Nucleus accumbens (tissue), 56 donors: ENCODE measurements at regions not wholly inside any gene's neighbourhood (a gene's known extent, or its start where the extent isn't known, plus 50 kb on each side); places are given as distances from the start of the nearest gene placed in this dataset.
"Not testable (repeated sequence)": the region's sequence is repeated elsewhere in the genome, so short reads cannot be mapped to it uniquely, and the experiment has no call there.

Source experiments
- DNase-seq, 56 donors: peaks; one replicate each; lab custom pipeline; 2025; lab: John Stamatoyannopoulos, UW

DNA sequence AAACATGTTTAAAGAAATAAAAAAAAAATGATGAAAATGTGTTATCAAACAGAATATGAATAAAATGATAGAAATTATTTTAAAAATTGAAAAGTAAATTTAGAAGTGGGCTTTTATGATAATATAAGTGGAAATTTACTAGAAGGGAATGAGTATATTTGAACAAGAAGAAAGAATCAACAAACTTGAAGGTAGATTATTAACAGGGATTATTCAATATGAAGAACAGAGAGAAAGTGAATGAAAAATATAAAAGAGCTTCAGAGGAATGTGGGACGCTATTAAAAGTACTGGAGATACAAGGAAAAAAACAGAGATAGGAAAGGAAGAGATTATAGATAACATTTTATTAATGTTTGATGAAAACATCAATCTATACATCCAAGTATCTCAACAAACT, 1014.4 kb upstream of the CITED2 start:
- no peak for DNase-seq

GRCh38 chr6:140388192-140388802, 1013.8 kb upstream of the CITED2 start:
- no peak for DNase-seq

DNA sequence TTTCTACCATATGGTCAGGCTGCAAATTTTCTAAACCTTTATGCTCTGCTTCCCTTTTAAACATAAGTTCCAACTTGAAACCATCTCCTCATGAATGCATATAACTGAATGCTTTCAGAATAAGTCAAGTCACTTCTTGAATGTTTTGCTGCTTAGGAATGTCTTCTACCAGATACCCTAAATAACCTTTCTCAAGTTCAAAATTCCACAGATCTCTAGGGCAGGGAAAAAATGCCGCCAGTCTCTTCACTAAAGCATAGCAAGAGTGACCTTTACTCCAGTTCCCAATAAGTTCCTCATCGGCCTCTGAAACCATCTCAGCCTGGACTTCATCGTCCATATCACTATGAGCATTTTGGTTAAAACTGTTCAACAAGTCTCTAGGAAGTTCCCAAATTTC, 1011.2 kb upstream of the CITED2 start:
- DNase-seq, result no peak

GRCh38 chr6:140382355-140382754, 1007.9 kb upstream of the CITED2 start:
- no peak for DNase-seq

DNA sequence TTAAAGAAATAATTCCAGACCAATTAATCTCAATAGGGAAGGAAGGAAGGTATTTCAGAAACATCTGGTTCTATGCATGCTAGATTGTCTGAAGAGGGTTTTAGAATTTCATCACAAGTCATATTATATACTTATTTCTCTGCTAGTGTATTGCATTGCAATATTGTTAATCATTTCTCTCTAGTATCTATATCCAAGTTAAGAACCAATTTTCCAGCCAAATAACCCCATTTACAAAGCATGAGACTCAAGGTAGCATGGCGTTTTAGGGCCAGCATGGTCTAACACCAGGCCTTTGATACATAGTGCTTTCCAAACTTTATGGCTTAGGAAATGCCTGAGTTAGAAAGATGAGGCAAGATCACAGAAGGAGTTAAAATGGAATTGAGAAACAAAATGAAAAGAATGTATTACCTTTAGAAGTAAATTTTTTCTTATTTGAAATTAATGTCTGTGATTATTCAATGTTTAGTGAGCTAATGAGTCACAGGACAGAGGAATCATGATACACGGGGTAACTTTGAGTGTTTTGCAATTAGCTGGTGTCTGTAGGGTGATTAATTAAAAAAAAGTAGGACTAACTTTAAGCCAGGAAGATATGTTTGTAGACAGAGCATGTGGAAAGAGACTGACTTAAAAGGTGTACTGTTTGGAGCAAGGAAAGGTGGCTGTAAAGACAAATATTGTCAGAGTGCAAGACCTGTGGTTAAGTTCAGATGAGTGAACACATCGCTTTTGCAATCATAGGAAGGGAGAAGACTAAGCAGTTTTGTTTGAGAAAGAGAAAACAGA, 1006.2 kb upstream of the CITED2 start:
- no peak for DNase-seq

GRCh38 chr6:140379919-140380318, 1005.5 kb upstream of the CITED2 start:
- no peak for DNase-seq

- DNase-seq, result no peak
Measured at GRCh38 chr6:140376209-140376608, 1001.8 kb upstream of the CITED2 start.

DNA sequence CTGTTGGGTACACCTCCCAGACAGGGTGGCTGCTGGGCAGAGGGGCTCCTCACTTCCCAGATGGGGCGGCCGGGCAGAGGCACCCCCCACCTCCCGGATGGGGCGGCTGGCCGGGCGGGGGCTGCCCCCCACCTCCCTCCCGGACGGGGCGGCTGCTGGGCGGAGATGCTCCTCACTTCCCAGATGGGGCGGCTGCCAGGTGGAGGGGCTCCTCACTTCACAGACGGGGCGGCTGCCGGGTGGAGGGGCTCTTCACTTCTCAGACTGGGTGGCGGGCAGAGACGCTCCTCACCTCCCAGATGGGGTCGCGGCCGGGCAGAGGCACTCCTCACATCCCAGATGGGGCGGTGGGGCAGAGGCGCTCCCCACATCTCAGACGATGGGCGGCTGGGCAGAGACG, 999.3 kb upstream of the CITED2 start:
- not testable (repeated sequence) for DNase-seq

- DNase-seq, result no peak
Measured at GRCh38 chr6:140372064-140372463, 997.6 kb upstream of the CITED2 start.

DNA sequence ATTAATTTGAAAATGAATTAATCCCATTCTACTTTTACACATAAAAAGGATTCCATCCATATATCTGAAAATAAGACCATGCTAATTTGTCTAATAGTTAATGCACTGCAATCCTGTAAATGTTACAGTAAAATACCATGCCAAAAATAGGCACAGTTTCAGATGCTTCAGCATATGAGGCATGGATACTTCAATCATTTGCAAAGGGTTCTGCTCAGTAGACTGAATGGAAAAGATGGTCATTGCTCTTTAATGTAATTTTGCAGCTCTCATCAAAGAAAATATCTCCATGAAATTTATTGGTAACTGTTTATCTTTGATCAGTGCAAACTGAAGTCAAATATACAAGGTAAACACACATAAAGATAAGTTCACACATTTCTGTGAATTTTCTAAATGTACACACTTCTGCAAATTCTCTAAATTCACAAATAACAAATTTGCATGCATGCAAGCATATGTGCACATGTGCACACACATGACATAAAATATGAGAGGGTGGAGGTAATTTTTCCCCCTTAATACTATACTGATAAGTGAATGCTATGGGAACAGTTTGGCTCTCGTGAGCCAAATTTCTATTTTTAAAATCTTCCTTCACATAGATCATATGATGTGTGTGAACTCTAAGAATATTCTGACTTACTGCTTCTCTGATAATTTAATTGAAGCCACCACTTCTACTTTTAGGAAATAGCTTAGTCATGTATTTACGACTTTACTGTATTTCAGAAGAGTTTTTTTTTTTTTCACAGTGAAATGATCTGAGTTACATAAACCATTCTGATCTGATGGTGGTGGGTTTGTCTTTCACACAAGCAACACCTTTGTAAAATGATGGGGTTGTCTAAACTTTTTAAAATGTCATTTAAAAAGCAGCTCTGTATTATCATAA, 996.8 kb upstream of the CITED2 start:
- DNase-seq, result no peak

GRCh38 chr6:140370441-140370840, 996.0 kb upstream of the CITED2 start:
- no peak for DNase-seq

- DNase-seq, result no peak
Measured at GRCh38 chr6:140366991-140367390, 992.5 kb upstream of the CITED2 start.

DNA sequence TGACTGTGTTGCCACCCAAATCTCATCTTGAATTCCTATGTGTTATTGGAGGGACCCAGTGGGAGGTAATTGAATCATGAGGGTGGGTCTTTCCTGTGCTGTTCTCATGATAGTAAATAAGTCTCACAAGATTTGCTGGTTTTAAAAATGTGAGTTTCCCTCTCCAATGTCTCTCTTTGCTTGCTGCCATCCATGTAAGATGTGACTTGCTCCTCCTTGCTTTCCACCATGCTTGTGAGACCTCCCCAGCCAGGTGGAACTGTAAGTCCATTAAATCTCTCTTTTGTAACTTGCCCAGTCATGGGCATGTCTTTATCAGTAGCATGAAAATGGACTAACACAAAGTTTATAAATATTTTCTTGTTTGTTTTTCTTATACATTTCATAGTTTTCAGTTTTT, 990.5 kb upstream of the CITED2 start:
- DNase-seq, result no peak

GRCh38 chr6:140360651-140361050, 986.2 kb upstream of the CITED2 start:
- DNase-seq, result no peak

GRCh38 chr6:140355476-140355875, 981.0 kb upstream of the CITED2 start:
- DNase-seq, result no peak

GRCh38 chr6:140354296-140354695, 979.8 kb upstream of the CITED2 start:
- DNase-seq, result no peak

DNA sequence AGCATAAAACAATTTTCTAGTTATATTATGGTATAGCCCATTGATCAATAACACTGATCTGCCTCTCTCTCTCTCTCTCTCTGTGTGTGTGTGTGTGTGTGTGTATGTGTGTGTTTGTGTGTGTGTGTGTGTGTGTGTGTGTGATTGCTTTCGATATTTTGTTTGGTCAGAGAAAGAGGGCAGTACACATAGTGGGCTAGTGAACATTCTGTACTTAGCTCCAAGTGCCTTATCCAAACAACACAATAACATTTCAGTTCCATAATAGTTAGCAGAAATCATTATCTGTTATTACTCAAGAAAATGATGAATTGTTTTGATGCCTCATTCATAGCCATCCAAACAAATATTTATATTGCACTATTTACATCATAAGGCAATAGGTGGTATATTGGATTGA, 979.1 kb upstream of the CITED2 start:
- no peak for DNase-seq

- no peak for DNase-seq
Measured at GRCh38 chr6:140346428-140346827, 972.0 kb upstream of the CITED2 start.

- DNase-seq, result no peak
Measured at GRCh38 chr6:140345935-140346334, 971.5 kb upstream of the CITED2 start.

- no peak for DNase-seq
Measured at GRCh38 chr6:140344142-140344913, 969.9 kb upstream of the CITED2 start.

DNA sequence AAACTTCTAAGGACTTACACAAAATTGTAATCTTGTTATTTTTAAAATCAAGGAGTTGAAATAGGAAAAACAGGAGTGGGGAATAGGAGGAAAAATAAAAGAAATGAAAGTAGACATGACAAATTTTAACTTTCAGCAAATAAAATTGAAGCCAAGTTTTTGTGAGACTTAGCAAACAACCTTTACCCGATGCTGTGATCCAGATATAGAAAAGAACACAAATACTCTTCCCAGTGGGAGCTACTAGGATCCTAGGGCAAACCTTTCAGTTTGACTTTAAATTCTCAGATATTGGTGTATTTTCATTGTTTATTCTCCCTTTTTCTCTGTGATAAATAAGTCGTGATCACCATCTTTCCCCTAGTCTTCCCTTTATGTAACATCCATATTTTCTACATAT, 968.7 kb upstream of the CITED2 start:
- no peak for DNase-seq
